ENCODE measurements at regions not wholly inside any gene's neighbourhood (a gene's known extent, or its start where the extent isn't known, plus 50 kb on each side); places are given as distances from the start of the nearest gene placed in this dataset.

- Histone ChIP-seq H2BK5ac (ENCODE audit: low read depth, low read length, poor library complexity) (no peak overlapping the region), H2AFZ (ENCODE audit: insufficient read depth, low read length, poor library complexity) (no peak overlapping the region), H3K4ac (ENCODE audit: low read depth, low read length) (no peak overlapping the region), H4K91ac (ENCODE audit: low read depth, low read length) (no peak overlapping the region), H3K4me1 (ENCODE audit: control insufficient read depth in 1 of 2, insufficient read depth in 2 of 2, low read length in 2 of 2) (no peaks in the 10 kb centered on the region), H3K79me1 (ENCODE audit: low read length) (no peaks in the 10 kb centered on the region), H4K12ac (ENCODE audit: low read depth, low read length) (no peak overlapping the region), H3K27me3 (ENCODE audit: insufficient read depth, low read length) (no peaks in the 10 kb centered on the region), H3K23ac (ENCODE audit: low read length) (no peak overlapping the region), H2BK12ac (ENCODE audit: low read length) (no peak overlapping the region), H3K18ac (ENCODE audit: low read length) (no peak overlapping the region), H3K4me3 (ENCODE audit: low read depth, low read length) (no peak overlapping the region), H3K27ac (ENCODE audit: low read depth, low read length) (no peak overlapping the region), H2AK5ac (ENCODE audit: low read length) (no peak overlapping the region), H3K4me2 (ENCODE audit: low read length) (no peak overlapping the region), H3K9me3 (ENCODE audit: insufficient read depth, low read depth, low read length) (no peaks in the 10 kb centered on the region), H3K79me2 (ENCODE audit: control insufficient read depth, insufficient read depth, low read length, poor library complexity) (no peaks in the 10 kb centered on the region), H3K36me3 (ENCODE audit: control insufficient read depth in 1 of 2, insufficient read depth in 2 of 2, low read length in 2 of 2) (no peaks in the 10 kb centered on the region), H3K14ac (ENCODE audit: low read length) (no peak overlapping the region), H4K8ac (ENCODE audit: low read depth, low read length) (no peak overlapping the region), H2BK120ac (ENCODE audit: insufficient read depth, low read length, poor library complexity) (no peak overlapping the region), H3K9ac (ENCODE audit: low read length) (no peak overlapping the region)
- WGBS (ENCODE audit: extremely low coverage, insufficient coverage, insufficient read length): no CpG with 5 or more reads among the region's 6 CpGs
- DNase-seq: no peak
Measured at GRCh38 chr13:54573186-54573585, 1544.6 kb downstream of the OLFM4 start.

GRCh38 chr13:54574791-54575190 lies 1546.2 kb downstream of the OLFM4 start:
- Histone ChIP-seq H3K27me3 (ENCODE audit: insufficient read depth, low read length) (no peaks in the 10 kb centered on the region), H3K9ac (ENCODE audit: low read length) (no peak overlapping the region), H3K9me3 (ENCODE audit: insufficient read depth, low read depth, low read length) (no peaks in the 10 kb centered on the region), H2BK5ac (ENCODE audit: low read depth, low read length, poor library complexity) (no peak overlapping the region), H4K91ac (ENCODE audit: low read depth, low read length) (no peak overlapping the region), H3K18ac (ENCODE audit: low read length) (no peak overlapping the region), H2BK120ac (ENCODE audit: insufficient read depth, low read length, poor library complexity) (no peak overlapping the region), H3K4me3 (ENCODE audit: low read depth, low read length) (no peak overlapping the region), H3K36me3 (ENCODE audit: control insufficient read depth in 1 of 2, insufficient read depth in 2 of 2, low read length in 2 of 2) (no peaks in the 10 kb centered on the region), H3K4ac (ENCODE audit: low read depth, low read length) (no peak overlapping the region), H4K8ac (ENCODE audit: low read depth, low read length) (no peak overlapping the region), H4K12ac (ENCODE audit: low read depth, low read length) (no peak overlapping the region), H2BK12ac (ENCODE audit: low read length) (no peak overlapping the region), H3K4me2 (ENCODE audit: low read length) (no peak overlapping the region), H2AK5ac (ENCODE audit: low read length) (no peak overlapping the region), H3K27ac (ENCODE audit: low read depth, low read length) (no peak overlapping the region), H3K14ac (ENCODE audit: low read length) (no peak overlapping the region), H2AFZ (ENCODE audit: insufficient read depth, low read length, poor library complexity) (no peak overlapping the region), H3K79me1 (ENCODE audit: low read length) (no peaks in the 10 kb centered on the region), H3K4me1 (ENCODE audit: control insufficient read depth in 1 of 2, insufficient read depth in 2 of 2, low read length in 2 of 2) (no peaks in the 10 kb centered on the region), H3K79me2 (ENCODE audit: control insufficient read depth, insufficient read depth, low read length, poor library complexity) (no peaks in the 10 kb centered on the region), H3K23ac (ENCODE audit: low read length) (no peak overlapping the region)
- WGBS (ENCODE audit: extremely low coverage, insufficient coverage, insufficient read length): no CpG with 5 or more reads among the region's 4 CpGs
- DNase-seq: no peak

DNA sequence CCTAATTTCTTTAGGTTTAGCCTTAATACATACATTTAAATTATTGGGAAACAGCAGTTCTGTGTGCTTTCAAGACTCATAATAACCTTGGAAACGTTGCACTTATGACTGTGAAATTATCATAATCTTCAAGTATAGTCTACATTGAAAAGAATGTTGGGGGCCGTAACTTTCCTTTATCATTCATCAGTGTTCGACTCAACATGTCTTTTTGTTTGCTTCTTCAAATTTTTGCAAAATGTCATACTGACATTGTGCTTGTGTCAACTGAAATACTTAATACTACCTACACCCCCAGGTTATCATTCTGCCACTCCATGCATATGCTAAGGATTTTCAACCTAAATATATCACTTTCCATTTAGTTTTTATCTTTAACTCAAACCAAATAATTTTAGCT lies 1562.9 kb downstream of the OLFM4 start:
- Histone ChIP-seq H3K9ac (ENCODE audit: low read length) (no peak overlapping the region), H3K23ac (ENCODE audit: low read length) (no peak overlapping the region), H2AFZ (ENCODE audit: insufficient read depth, low read length, poor library complexity) (no peak overlapping the region), H3K79me2 (ENCODE audit: control insufficient read depth, insufficient read depth, low read length, poor library complexity) (no peaks in the 10 kb centered on the region), H3K4me2 (ENCODE audit: low read length) (no peak overlapping the region), H3K14ac (ENCODE audit: low read length) (no peak overlapping the region), H2BK5ac (ENCODE audit: low read depth, low read length, poor library complexity) (no peak overlapping the region), H3K4me1 (ENCODE audit: control insufficient read depth in 1 of 2, insufficient read depth in 2 of 2, low read length in 2 of 2) (no peaks in the 10 kb centered on the region), H3K36me3 (ENCODE audit: control insufficient read depth in 1 of 2, insufficient read depth in 2 of 2, low read length in 2 of 2) (no peaks in the 10 kb centered on the region), H2BK12ac (ENCODE audit: low read length) (no peak overlapping the region), H3K27ac (ENCODE audit: low read depth, low read length) (no peak overlapping the region), H2AK5ac (ENCODE audit: low read length) (no peak overlapping the region), H3K9me3 (ENCODE audit: insufficient read depth, low read depth, low read length) (no peaks in the 10 kb centered on the region), H4K91ac (ENCODE audit: low read depth, low read length) (no peak overlapping the region), H3K4me3 (ENCODE audit: low read depth, low read length) (no peak overlapping the region), H4K8ac (ENCODE audit: low read depth, low read length) (no peak overlapping the region), H3K27me3 (ENCODE audit: insufficient read depth, low read length) (no peaks in the 10 kb centered on the region), H4K12ac (ENCODE audit: low read depth, low read length) (no peak overlapping the region), H2BK120ac (ENCODE audit: insufficient read depth, low read length, poor library complexity) (no peak overlapping the region), H3K18ac (ENCODE audit: low read length) (no peak overlapping the region), H3K79me1 (ENCODE audit: low read length) (no peaks in the 10 kb centered on the region), H3K4ac (ENCODE audit: low read depth, low read length) (no peak overlapping the region)
- no peak for DNase-seq
- no CpG with 5 or more reads among the region's 3 CpGs for WGBS (ENCODE audit: extremely low coverage, insufficient coverage, insufficient read length)

- Histone ChIP-seq H3K4me1 (ENCODE audit: control insufficient read depth in 1 of 2, insufficient read depth in 2 of 2, low read length in 2 of 2) (no peaks in the 10 kb centered on the region), H3K18ac (ENCODE audit: low read length) (no peak overlapping the region), H3K14ac (ENCODE audit: low read length) (no peak overlapping the region), H2AK5ac (ENCODE audit: low read length) (no peak overlapping the region), H3K79me1 (ENCODE audit: low read length) (no peaks in the 10 kb centered on the region), H4K91ac (ENCODE audit: low read depth, low read length) (no peak overlapping the region), H3K36me3 (ENCODE audit: control insufficient read depth in 1 of 2, insufficient read depth in 2 of 2, low read length in 2 of 2) (no peaks in the 10 kb centered on the region), H2BK120ac (ENCODE audit: insufficient read depth, low read length, poor library complexity) (no peak overlapping the region), H3K23ac (ENCODE audit: low read length) (no peak overlapping the region), H2BK5ac (ENCODE audit: low read depth, low read length, poor library complexity) (no peak overlapping the region), H4K8ac (ENCODE audit: low read depth, low read length) (no peak overlapping the region), H3K9me3 (ENCODE audit: insufficient read depth, low read depth, low read length) (no peaks in the 10 kb centered on the region), H3K27me3 (ENCODE audit: insufficient read depth, low read length) (no peaks in the 10 kb centered on the region), H3K4me2 (ENCODE audit: low read length) (no peak overlapping the region), H2BK12ac (ENCODE audit: low read length) (no peak overlapping the region), H2AFZ (ENCODE audit: insufficient read depth, low read length, poor library complexity) (no peak overlapping the region), H3K4me3 (ENCODE audit: low read depth, low read length) (no peak overlapping the region), H4K12ac (ENCODE audit: low read depth, low read length) (no peak overlapping the region), H3K4ac (ENCODE audit: low read depth, low read length) (no peak overlapping the region), H3K79me2 (ENCODE audit: control insufficient read depth, insufficient read depth, low read length, poor library complexity) (no peaks in the 10 kb centered on the region), H3K9ac (ENCODE audit: low read length) (no peak overlapping the region), H3K27ac (ENCODE audit: low read depth, low read length) (no peak overlapping the region)
- no CpG with 5 or more reads among the region's 2 CpGs for WGBS (ENCODE audit: extremely low coverage, insufficient coverage, insufficient read length)
- DNase-seq: no peak
Measured at GRCh38 chr13:54592201-54592600, 1563.6 kb downstream of the OLFM4 start.
